GM21423 (cell line): ENCODE measurements at regions not wholly inside any gene's neighbourhood (a gene's known extent, or its start where the extent isn't known, plus 50 kb on each side); places are given as distances from the start of the nearest gene placed in this dataset.

Experiments used
- ATAC-seq: cut with Tn5 transposase; IDR thresholded peaks from one replicate; pipeline ENCODE4 v1.9.1; 2021; ENCODE audit warnings: mild to moderate bottlenecking, moderate library complexity; ENCODE audit not compliant: unreplicated experiment

GRCh38 chr18:78021196-78021595 lies 771.5 kb downstream of the GALR1 start:
- ATAC-seq = no peak

GRCh38 chr18:78031589-78031988 lies 781.9 kb downstream of the GALR1 start:
- no peak for ATAC-seq

DNA sequence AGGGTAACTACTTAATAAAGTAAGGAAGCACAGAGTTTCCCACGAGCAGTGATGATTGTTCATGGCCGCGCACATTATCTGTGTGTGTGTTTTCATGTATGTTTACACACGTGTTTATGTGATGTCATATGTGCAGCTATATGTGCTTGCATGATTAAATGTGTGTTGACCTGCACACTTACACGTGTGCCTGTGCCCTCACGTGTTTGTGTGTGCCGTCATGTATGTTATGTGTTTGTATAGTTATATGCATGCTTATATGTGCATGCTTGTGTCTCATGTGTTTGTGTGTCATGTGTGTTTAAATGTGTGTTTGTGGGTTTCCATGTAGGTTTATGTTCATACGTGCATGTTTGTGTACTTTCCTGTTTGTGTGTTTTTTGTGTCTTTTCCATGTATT lies 782.3 kb downstream of the GALR1 start:
- ATAC-seq = no peak

DNA sequence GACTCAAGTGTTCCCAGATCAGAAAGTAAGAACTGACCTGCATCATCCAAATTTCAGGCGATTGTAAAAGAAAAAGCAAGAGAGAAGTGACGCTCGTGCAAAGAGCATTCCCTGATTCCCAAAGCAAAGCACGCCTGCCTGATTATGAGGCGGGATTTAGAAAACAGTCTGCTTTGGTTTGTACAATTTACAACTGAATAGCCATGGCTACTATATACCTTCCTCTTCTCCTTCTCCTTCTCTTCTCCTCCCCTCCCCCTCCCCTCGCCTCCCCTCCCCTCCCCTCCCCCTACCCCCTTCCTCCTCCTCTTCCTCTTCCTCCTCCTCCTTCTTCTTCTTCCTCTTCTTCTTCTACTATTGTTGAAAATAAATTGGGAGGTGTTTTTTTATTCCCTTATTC lies 782.9 kb downstream of the GALR1 start:
- no peak for ATAC-seq

- no peak for ATAC-seq
Observed at GRCh38 chr18:78034755-78035154, 785.1 kb downstream of the GALR1 start.

DNA sequence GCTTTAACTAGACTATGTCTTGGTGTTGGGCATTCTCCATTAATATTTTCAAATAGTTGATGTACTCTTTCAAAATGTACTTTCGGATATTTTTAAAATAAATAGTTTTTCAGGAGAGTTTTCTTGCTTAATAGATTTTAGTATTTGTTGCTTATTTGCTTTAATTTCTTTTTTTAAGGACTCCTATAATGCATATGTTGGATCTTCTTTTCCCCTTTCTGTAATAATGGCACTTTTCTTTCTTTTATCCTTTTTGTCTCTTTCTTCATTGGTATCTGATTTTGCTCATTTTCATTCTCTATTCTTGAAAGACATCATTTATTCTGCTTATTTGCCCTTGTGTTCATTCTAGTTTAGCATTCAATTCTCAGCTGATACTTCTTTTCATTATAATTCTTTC lies 791.6 kb downstream of the GALR1 start:
- ATAC-seq = no peak

DNA sequence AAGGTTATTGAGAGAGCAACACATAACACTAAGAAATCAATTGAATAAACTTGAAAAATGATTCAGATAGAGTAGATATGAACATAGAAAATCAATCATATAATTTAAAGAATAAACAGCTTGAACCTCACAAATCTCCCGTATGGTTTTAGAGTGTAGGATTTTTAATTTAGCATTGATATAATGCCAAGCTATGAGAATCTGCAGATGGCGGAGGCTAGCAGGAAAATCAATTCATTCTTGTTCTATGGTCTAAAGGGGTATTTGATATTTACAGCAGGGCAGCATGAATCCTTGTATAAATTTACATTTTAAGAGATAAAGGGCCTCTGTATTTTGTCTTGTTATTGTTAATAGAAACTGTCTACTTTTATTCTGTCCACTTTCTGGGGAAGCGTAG lies 797.0 kb downstream of the GALR1 start:
- ATAC-seq = no peak

DNA sequence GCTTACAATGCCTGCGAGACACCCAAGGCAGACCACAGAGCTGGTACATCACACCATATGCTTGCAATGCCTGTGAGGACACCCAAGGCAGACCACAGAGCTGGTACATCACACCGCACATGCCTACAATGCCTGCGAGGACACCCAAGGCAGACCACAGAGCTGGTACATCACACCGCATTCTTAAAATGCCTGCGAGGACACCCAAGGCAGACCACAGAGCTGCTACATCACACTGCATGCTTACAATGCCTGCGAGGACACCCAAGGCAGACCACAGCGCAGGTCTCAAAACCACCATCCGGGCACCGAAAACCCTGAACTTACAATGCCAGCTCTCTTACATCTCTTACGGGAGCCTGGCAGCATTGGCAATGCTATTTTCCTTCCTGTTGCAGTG lies 799.6 kb downstream of the GALR1 start:
- ATAC-seq = no peak

GRCh38 chr18:78054801-78055200 lies 805.2 kb downstream of the GALR1 start:
- no peak for ATAC-seq

DNA sequence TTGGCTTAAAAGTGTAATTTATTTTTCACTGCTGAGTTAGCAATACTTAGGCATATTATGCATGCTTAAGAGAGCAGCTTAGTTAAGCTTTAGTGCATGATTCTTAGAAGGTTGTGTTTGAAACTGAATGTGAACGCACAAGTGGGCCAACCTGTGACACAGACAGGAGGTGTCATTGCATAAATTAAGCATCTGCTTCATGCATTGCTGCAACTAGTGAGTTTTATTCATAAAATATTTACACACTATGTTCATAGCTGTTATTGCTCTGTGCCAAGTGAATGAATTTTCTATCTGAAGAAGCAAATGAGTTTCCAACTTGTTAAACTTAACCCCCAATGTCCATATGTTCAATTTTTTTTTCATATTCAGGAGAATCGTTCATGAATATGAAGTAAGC lies 806.4 kb downstream of the GALR1 start:
- no peak for ATAC-seq

GRCh38 chr18:78069784-78070664 lies 820.4 kb downstream of the GALR1 start:
- ATAC-seq = no peak

DNA sequence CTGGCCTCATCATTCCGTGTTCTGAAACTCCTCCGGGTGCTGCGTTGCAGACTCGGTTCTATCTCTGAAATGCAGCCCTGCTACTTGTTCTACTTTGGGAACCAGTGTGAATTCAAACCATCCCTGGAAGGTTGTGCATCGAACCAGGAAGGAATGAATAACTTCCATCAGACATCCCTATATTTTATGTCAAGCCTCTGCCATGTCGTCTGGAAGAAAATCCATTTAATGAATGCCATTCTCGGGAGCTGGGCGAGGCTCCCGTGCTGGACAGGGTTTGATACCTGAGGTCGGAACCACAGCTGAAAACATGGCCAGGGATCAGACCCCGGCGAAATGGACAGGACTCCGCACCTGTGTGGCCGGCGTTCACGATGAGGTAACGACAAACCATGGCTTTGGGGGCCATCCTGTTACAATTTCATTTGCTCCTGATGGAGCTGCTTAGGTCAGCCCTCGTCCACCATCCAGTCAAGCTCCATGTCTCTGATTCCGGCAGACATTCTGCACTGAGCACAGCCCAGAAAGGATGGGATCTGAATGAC lies 821.6 kb downstream of the GALR1 start:
- no peak for ATAC-seq

- no peak for ATAC-seq
Observed at GRCh38 chr18:78071776-78072175, 822.1 kb downstream of the GALR1 start.

DNA sequence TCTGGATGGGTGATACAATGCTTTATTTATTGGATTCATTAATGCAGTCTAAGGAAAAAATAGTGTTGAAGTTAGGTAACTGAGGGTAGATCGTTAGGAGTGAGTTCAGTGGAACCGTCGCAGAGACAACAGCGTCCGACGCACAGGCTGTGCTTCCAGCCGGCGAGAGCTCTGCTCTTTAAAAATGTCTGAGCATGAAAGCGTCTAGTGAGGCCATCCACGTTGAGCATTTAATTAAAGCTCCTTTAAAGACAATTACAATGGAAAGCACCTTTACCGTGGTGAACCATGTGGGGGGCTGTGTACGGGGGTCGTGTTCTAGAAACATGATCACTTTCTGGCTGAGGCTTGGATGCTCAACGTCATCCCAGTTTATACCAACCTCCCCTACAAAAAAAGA lies 822.7 kb downstream of the GALR1 start:
- ATAC-seq = no peak

DNA sequence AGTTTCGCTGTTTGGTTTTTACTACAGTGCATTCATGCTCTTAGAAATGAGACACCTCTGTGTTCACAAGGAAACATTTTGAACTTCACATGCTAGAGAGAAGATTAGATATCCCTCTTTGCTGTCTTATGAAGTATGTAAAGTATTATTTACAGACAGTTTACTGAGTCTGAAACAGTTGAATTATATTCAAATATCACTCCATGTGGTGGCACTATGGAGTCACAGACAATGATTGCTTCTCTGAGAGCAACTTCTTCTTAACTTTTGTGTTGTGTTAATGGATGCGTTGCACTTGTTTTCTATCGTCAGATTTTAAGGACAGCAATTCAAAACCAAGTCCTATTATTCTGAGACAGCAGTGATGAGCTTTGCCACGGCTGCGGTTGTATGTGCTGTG lies 823.6 kb downstream of the GALR1 start:
- ATAC-seq = no peak

GRCh38 chr18:78074400-78075020 lies 824.9 kb downstream of the GALR1 start:
- no peak for ATAC-seq

GRCh38 chr18:78080081-78080480 lies 830.4 kb downstream of the GALR1 start:
- ATAC-seq = no peak

- no peak for ATAC-seq
Observed at GRCh38 chr18:78080761-78081160, 831.1 kb downstream of the GALR1 start.

GRCh38 chr18:78082816-78083215 lies 833.2 kb downstream of the GALR1 start:
- ATAC-seq = no peak

GRCh38 chr18:78085241-78086185 lies 835.9 kb downstream of the GALR1 start:
- ATAC-seq = no peak

DNA sequence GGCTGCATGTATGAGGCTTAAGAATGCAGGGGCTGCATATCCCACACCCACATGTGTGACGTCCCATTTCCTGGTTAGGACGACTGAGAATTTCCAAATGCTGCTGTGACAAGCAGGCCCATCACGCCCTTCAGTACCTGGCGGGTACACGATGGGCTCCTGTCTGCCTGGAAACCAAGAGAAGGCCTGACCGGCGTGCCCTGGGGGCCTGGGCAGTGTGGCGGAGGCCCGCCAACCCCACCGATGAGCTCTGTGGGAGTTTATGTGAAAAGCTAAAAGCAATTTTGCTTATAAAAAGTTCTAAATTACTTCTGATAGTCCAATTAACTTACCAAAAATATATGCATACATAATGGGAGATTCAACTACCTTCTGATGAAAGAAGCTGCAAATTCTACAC lies 837.3 kb downstream of the GALR1 start:
- no peak for ATAC-seq
